Dendritic cell treated with granulocyte-macrophage colony-stimulating factor and Interleukin-4, amounts not matched to agents 40 ng/mL and 50 ng/mL, for 4 days (primary cell): ENCODE measurements at regions not wholly inside any gene's neighbourhood (a gene's known extent, or its start where the extent isn't known, plus 50 kb on each side); places are given as distances from the start of the nearest gene placed in this dataset.

Experiments
- H3K27ac Mint-ChIP-seq: one replicate; pipeline ENCODE4 v1.8.0; 2022; ENCODE audit warnings: mild to moderate bottlenecking, mixed read lengths
- H3K27me3 Mint-ChIP-seq: one replicate; pipeline ENCODE4 v1.8.0; 2022; ENCODE audit warnings: mild to moderate bottlenecking, mixed read lengths
- H3K36me3 Mint-ChIP-seq: one replicate; pipeline ENCODE4 v1.8.0; 2022; ENCODE audit warnings: low read depth, mixed read lengths
- H3K4me1 Mint-ChIP-seq: one replicate; pipeline ENCODE4 v1.8.0; 2022; ENCODE audit warnings: low read depth, mixed read lengths
- H3K4me3 Mint-ChIP-seq: one replicate; pipeline ENCODE4 v1.8.0; 2022; ENCODE audit warnings: mild to moderate bottlenecking, moderate library complexity, mixed read lengths
- H3K9me3 Mint-ChIP-seq: one replicate; pipeline ENCODE4 v1.8.0; 2022; ENCODE audit warnings: mixed read lengths
- intact Hi-C: fragments of 100-400 bp; cut with micrococcal nuclease; formaldehyde crosslinking; loops from one replicate; pipeline ENCODE4 v1.15.0; 2022

GRCh38 chr14:98243332-98243731, 1028.7 kb downstream of the BCL11B start:
- H3K36me3 Mint-ChIP-seq, result no peaks in the 10 kb centered on the region
- no peak overlapping the region for H3K27ac Mint-ChIP-seq
- H3K4me3 Mint-ChIP-seq, result no peak overlapping the region
- intact Hi-C loops, result no loop called here
- no peaks in the 10 kb centered on the region for H3K9me3 Mint-ChIP-seq
- no peaks in the 10 kb centered on the region for H3K4me1 Mint-ChIP-seq
- no peaks in the 10 kb centered on the region for H3K27me3 Mint-ChIP-seq

GRCh38 chr14:98244162-98244948, 1027.6 kb downstream of the BCL11B start:
- no peaks in the 10 kb centered on the region for H3K9me3 Mint-ChIP-seq
- H3K36me3 Mint-ChIP-seq, result no peaks in the 10 kb centered on the region
- H3K4me3 Mint-ChIP-seq, result no peak overlapping the region
- H3K27ac Mint-ChIP-seq, result no peak overlapping the region
- intact Hi-C loops, result no loop called here
- no peaks in the 10 kb centered on the region for H3K4me1 Mint-ChIP-seq
- H3K27me3 Mint-ChIP-seq, result no peaks in the 10 kb centered on the region

- Mint-ChIP-seq H3K27me3 (no peaks in the 10 kb centered on the region), H3K27ac (no peak overlapping the region), H3K4me1 (no peaks in the 10 kb centered on the region), H3K9me3 (no peaks in the 10 kb centered on the region), H3K4me3 (no peak overlapping the region), H3K36me3 (no peaks in the 10 kb centered on the region)
- intact Hi-C loops, result no loop called here
Measured at GRCh38 chr14:98244966-98245569, 1026.9 kb downstream of the BCL11B start.

GRCh38 chr14:98249057-98249456, 1022.9 kb downstream of the BCL11B start:
- H3K9me3 Mint-ChIP-seq, result no peaks in the 10 kb centered on the region
- H3K36me3 Mint-ChIP-seq, result no peaks in the 10 kb centered on the region
- no peaks in the 10 kb centered on the region for H3K4me1 Mint-ChIP-seq
- intact Hi-C loops, result no loop called here
- no peak overlapping the region for H3K27ac Mint-ChIP-seq
- no peaks in the 10 kb centered on the region for H3K27me3 Mint-ChIP-seq
- H3K4me3 Mint-ChIP-seq, result no peak overlapping the region

- H3K27me3 Mint-ChIP-seq, result no peaks in the 10 kb centered on the region
- H3K9me3 Mint-ChIP-seq, result no peaks in the 10 kb centered on the region
- no peak overlapping the region for H3K27ac Mint-ChIP-seq
- intact Hi-C loops, result no loop called here
- no peaks in the 10 kb centered on the region for H3K36me3 Mint-ChIP-seq
- H3K4me1 Mint-ChIP-seq, result no peaks in the 10 kb centered on the region
- H3K4me3 Mint-ChIP-seq, result no peak overlapping the region
Measured at GRCh38 chr14:98249476-98249875, 1022.5 kb downstream of the BCL11B start.

- intact Hi-C loops, result no loop called here
- no peaks in the 10 kb centered on the region for H3K9me3 Mint-ChIP-seq
- no peaks in the 10 kb centered on the region for H3K27me3 Mint-ChIP-seq
- H3K36me3 Mint-ChIP-seq, result no peaks in the 10 kb centered on the region
- no peak overlapping the region for H3K27ac Mint-ChIP-seq
- H3K4me3 Mint-ChIP-seq, result no peak overlapping the region
- no peaks in the 10 kb centered on the region for H3K4me1 Mint-ChIP-seq
Measured at GRCh38 chr14:98252820-98253219, 1019.2 kb downstream of the BCL11B start.

GRCh38 chr14:98259881-98260280, 1012.1 kb downstream of the BCL11B start:
- Mint-ChIP-seq H3K27me3 (no peaks in the 10 kb centered on the region), H3K4me1 (no peaks in the 10 kb centered on the region), H3K9me3 (peaks cover 8% of the 10 kb centered on the region), H3K27ac (no peak overlapping the region), H3K36me3 (no peaks in the 10 kb centered on the region), H3K4me3 (no peak overlapping the region)
- intact Hi-C loops, result no loop called here

GRCh38 chr14:98262566-98262965, 1009.4 kb downstream of the BCL11B start:
- Mint-ChIP-seq H3K9me3 (peaks cover 18% of the 10 kb centered on the region), H3K4me1 (no peaks in the 10 kb centered on the region), H3K36me3 (no peaks in the 10 kb centered on the region), H3K27me3 (no peaks in the 10 kb centered on the region), H3K4me3 (no peak overlapping the region), H3K27ac (no peak overlapping the region)
- intact Hi-C loops, result no loop called here

- Mint-ChIP-seq H3K9me3 (peaks cover 23% of the 10 kb centered on the region), H3K27me3 (no peaks in the 10 kb centered on the region), H3K4me1 (no peaks in the 10 kb centered on the region), H3K36me3 (no peaks in the 10 kb centered on the region), H3K27ac (no peak overlapping the region), H3K4me3 (no peak overlapping the region)
- intact Hi-C loops, result no loop called here
Measured at GRCh38 chr14:98269533-98269932, 1002.5 kb downstream of the BCL11B start.

- H3K4me3 Mint-ChIP-seq, result no peak overlapping the region
- no peak overlapping the region for H3K27ac Mint-ChIP-seq
- no peaks in the 10 kb centered on the region for H3K27me3 Mint-ChIP-seq
- no peaks in the 10 kb centered on the region for H3K36me3 Mint-ChIP-seq
- intact Hi-C loops, result no loop called here
- H3K9me3 Mint-ChIP-seq, result peaks cover 27% of the 10 kb centered on the region
- H3K4me1 Mint-ChIP-seq, result no peaks in the 10 kb centered on the region
Measured at GRCh38 chr14:98270201-98270600, 1001.8 kb downstream of the BCL11B start.

- Mint-ChIP-seq H3K9me3 (peaks cover 22% of the 10 kb centered on the region), H3K4me1 (no peaks in the 10 kb centered on the region), H3K4me3 (no peak overlapping the region), H3K36me3 (no peaks in the 10 kb centered on the region), H3K27ac (no peak overlapping the region), H3K27me3 (no peaks in the 10 kb centered on the region)
- intact Hi-C loops, result no loop called here
Measured at GRCh38 chr14:98274596-98274995, 997.4 kb downstream of the BCL11B start.

GRCh38 chr14:98278800-98279199, 993.2 kb downstream of the BCL11B start:
- Mint-ChIP-seq H3K4me1 (no peaks in the 10 kb centered on the region), H3K27me3 (no peaks in the 10 kb centered on the region), H3K4me3 (no peak overlapping the region), H3K9me3 (peaks cover 29% of the 10 kb centered on the region), H3K36me3 (no peaks in the 10 kb centered on the region), H3K27ac (no peak overlapping the region)
- intact Hi-C loops, result no loop called here

- Mint-ChIP-seq H3K27ac (no peak overlapping the region), H3K4me3 (no peak overlapping the region), H3K36me3 (no peaks in the 10 kb centered on the region)
Measured at GRCh38 chr14:98280436-98280835, 991.6 kb downstream of the BCL11B start.

GRCh38 chr14:98288825-98289224, 983.2 kb downstream of the BCL11B start:
- no peak overlapping the region for H3K27ac Mint-ChIP-seq
- H3K4me3 Mint-ChIP-seq, result no peak overlapping the region
- peaks cover 31% of the 10 kb centered on the region for H3K9me3 Mint-ChIP-seq
- H3K36me3 Mint-ChIP-seq, result no peaks in the 10 kb centered on the region
- no peaks in the 10 kb centered on the region for H3K27me3 Mint-ChIP-seq
- intact Hi-C loops, result no loop called here
- no peaks in the 10 kb centered on the region for H3K4me1 Mint-ChIP-seq

More at GRCh38 chr14:98280436-98280835, 991.6 kb downstream of the BCL11B start:
- intact Hi-C loops, result no loop called here
- Mint-ChIP-seq H3K9me3 (peaks cover 27% of the 10 kb centered on the region), H3K27me3 (no peaks in the 10 kb centered on the region), H3K4me1 (no peaks in the 10 kb centered on the region)

- intact Hi-C loops, result no loop called here
- Mint-ChIP-seq H3K27ac (no peak overlapping the region), H3K36me3 (no peaks in the 10 kb centered on the region), H3K27me3 (no peaks in the 10 kb centered on the region), H3K4me1 (no peaks in the 10 kb centered on the region), H3K9me3 (peaks cover 23% of the 10 kb centered on the region), H3K4me3 (no peak overlapping the region)
Measured at GRCh38 chr14:98290596-98290995, 981.4 kb downstream of the BCL11B start.
